Breast epithelium (tissue), 3 donors: ENCODE measurements at regions not wholly inside any gene's neighbourhood (a gene's known extent, or its start where the extent isn't known, plus 50 kb on each side); places are given as distances from the start of the nearest gene placed in this dataset.

Experiments used
- POLR2A ChIP-seq: fragments of 450-650 bp; IDR thresholded peaks from one replicate; pipeline ENCODE4 v1.6.1; 2016; ENCODE audit warnings: antibody characterized with exemption, mild to moderate bottlenecking, moderate library complexity
- TF ChIP-seq, protein P1 (sequence below), 3 donors: fragments of 450-650 bp; IDR thresholded peaks; one replicate each; pipeline ENCODE4 v1.5.1; 2016 to 2017; ENCODE audit warnings: antibody characterized with exemption in 3 of 3, mild to moderate bottlenecking in 3 of 3, moderate library complexity in 3 of 3

GRCh38 chr5:158116965-158117364 lies 258.0 kb upstream of the CLINT1 start:
- TF ChIP-seq, protein P1, sequence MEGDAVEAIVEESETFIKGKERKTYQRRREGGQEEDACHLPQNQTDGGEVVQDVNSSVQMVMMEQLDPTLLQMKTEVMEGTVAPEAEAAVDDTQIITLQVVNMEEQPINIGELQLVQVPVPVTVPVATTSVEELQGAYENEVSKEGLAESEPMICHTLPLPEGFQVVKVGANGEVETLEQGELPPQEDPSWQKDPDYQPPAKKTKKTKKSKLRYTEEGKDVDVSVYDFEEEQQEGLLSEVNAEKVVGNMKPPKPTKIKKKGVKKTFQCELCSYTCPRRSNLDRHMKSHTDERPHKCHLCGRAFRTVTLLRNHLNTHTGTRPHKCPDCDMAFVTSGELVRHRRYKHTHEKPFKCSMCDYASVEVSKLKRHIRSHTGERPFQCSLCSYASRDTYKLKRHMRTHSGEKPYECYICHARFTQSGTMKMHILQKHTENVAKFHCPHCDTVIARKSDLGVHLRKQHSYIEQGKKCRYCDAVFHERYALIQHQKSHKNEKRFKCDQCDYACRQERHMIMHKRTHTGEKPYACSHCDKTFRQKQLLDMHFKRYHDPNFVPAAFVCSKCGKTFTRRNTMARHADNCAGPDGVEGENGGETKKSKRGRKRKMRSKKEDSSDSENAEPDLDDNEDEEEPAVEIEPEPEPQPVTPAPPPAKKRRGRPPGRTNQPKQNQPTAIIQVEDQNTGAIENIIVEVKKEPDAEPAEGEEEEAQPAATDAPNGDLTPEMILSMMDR (IDR thresholded peaks at IDR 0.05), result no peak
- no peak for TF ChIP-seq POLR2A
